ENCODE measurements at regions not wholly inside any gene's neighbourhood (a gene's known extent, or its start where the extent isn't known, plus 50 kb on each side); places are given as distances from the start of the nearest gene placed in this dataset.
A peak's percentile ranks its signal among the peaks of the same experiment; 100 is the strongest.

GRCh38 chr20:40493071-40493470, 196.0 kb downstream of the MAFB start:
- Histone ChIP-seq H3K27ac (ENCODE audit: low read length) (no peak overlapping the region), H4K20me1 (ENCODE audit: insufficient read depth, low read length) (no peaks in the 10 kb centered on the region), H3K4me2 (ENCODE audit: low read length) (no peak overlapping the region), H2AFZ (ENCODE audit: low read depth, low read length) (no peak overlapping the region), H3K27me3 (ENCODE audit: low read depth, low read length) (peaks cover 3% of the 10 kb centered on the region; the same call in 1 of the 2 replicates), H3K9ac (ENCODE audit: low read length) (no peak overlapping the region), H3K4me3 (ENCODE audit: low read length) (no peak overlapping the region), H3K4me1 (ENCODE audit: low read length) (peaks cover 4% of the 10 kb centered on the region), H3K79me2 (ENCODE audit: low read length) (no peaks in the 10 kb centered on the region), H3K36me3 (replicated peaks; ENCODE audit: low read depth, low read length) (no peaks in the 10 kb centered on the region), H3K9me3 (ENCODE audit: insufficient read depth, low read length) (no peaks in the 10 kb centered on the region)
- TF ChIP-seq EZH2phosphoT487 (IDR thresholded peaks at IDR 0.05; ENCODE audit: low read depth) = no peak
- TF ChIP-seq CTCF (IDR thresholded peaks at IDR 0.05; ENCODE audit: low read depth, low read length) = no peak

- Histone ChIP-seq H3K4me3 (ENCODE audit: low read length) (no peak overlapping the region), H3K27ac (ENCODE audit: low read length) (no peak overlapping the region), H3K27me3 (ENCODE audit: low read depth, low read length) (peaks cover 3% of the 10 kb centered on the region; the same call in 1 of the 2 replicates), H3K79me2 (ENCODE audit: low read length) (no peaks in the 10 kb centered on the region), H3K4me2 (ENCODE audit: low read length) (peak overlapping the region; percentile 11), H3K9ac (ENCODE audit: low read length) (no peak overlapping the region), H3K4me1 (ENCODE audit: low read length) (no peaks in the 10 kb centered on the region), H4K20me1 (ENCODE audit: insufficient read depth, low read length) (no peaks in the 10 kb centered on the region), H3K9me3 (ENCODE audit: insufficient read depth, low read length) (no peaks in the 10 kb centered on the region), H2AFZ (ENCODE audit: low read depth, low read length) (peak overlapping the region; percentile 41; the same call in 1 of the 2 replicates), H3K36me3 (replicated peaks; ENCODE audit: low read depth, low read length) (no peaks in the 10 kb centered on the region)
- TF ChIP-seq EZH2phosphoT487 (IDR thresholded peaks at IDR 0.05; ENCODE audit: low read depth) (no peak), CTCF (IDR thresholded peaks at IDR 0.05; ENCODE audit: low read depth, low read length) (no peak)
Observed at GRCh38 chr20:40491009-40491590, 197.9 kb downstream of the MAFB start.

DNA sequence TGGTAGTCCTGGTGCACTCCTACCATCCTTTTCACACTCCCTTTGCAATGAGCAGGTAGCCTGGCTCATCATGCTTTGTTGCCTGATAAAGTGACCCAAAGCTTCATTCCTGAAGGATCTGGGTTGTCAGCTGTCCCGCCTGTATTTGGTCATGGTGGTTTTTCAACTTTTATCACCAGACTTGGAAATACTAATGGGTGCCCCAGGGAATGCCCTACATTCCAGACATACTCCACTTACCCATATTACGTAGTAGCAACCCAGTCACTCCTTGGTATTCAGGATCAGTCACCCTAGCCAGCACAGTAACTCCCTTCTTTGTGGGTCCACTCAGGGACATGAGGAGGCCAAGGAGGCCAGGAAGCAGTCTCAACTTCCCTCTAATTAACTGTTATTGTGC, 199.2 kb downstream of the MAFB start:
- Histone ChIP-seq H3K9me3 (ENCODE audit: insufficient read depth, low read length) (no peaks in the 10 kb centered on the region), H3K36me3 (replicated peaks; ENCODE audit: low read depth, low read length) (no peaks in the 10 kb centered on the region), H3K4me1 (ENCODE audit: low read length) (no peaks in the 10 kb centered on the region), H3K4me2 (ENCODE audit: low read length) (no peak overlapping the region), H3K9ac (ENCODE audit: low read length) (no peak overlapping the region), H3K4me3 (ENCODE audit: low read length) (no peak overlapping the region), H4K20me1 (ENCODE audit: insufficient read depth, low read length) (no peaks in the 10 kb centered on the region), H2AFZ (ENCODE audit: low read depth, low read length) (no peak overlapping the region), H3K27ac (ENCODE audit: low read length) (no peak overlapping the region), H3K79me2 (ENCODE audit: low read length) (no peaks in the 10 kb centered on the region), H3K27me3 (ENCODE audit: low read depth, low read length) (peaks cover 3% of the 10 kb centered on the region; the same call in 1 of the 2 replicates)
- TF ChIP-seq CTCF (IDR thresholded peaks at IDR 0.05; ENCODE audit: low read depth, low read length) (no peak), EZH2phosphoT487 (IDR thresholded peaks at IDR 0.05; ENCODE audit: low read depth) (no peak)

DNA sequence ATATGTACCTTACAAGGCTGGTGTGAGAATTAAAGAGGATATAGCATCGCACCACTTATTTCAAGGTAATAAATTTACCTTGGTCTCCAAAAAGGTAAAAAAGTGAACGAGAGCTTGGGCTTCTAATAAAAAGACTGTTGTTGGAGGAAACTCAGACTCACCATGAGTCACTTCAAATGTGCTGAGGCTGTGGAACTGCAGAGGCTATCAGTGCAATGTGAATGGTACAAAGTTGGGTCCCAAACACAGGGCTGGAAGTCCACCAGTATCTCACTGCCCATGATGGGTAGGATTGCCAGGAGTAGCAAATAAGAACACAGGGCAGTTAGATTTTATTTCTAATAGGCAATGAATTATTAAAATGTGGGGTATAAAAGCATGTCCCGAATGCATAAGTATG, 200.6 kb downstream of the MAFB start:
- Histone ChIP-seq H3K27ac (ENCODE audit: low read length) (no peak overlapping the region), H3K9me3 (ENCODE audit: insufficient read depth, low read length) (no peaks in the 10 kb centered on the region), H3K79me2 (ENCODE audit: low read length) (no peaks in the 10 kb centered on the region), H3K9ac (ENCODE audit: low read length) (no peak overlapping the region), H3K36me3 (replicated peaks; ENCODE audit: low read depth, low read length) (no peaks in the 10 kb centered on the region), H4K20me1 (ENCODE audit: insufficient read depth, low read length) (no peaks in the 10 kb centered on the region), H3K4me1 (ENCODE audit: low read length) (no peaks in the 10 kb centered on the region), H3K4me3 (ENCODE audit: low read length) (no peak overlapping the region), H2AFZ (ENCODE audit: low read depth, low read length) (no peak overlapping the region), H3K27me3 (ENCODE audit: low read depth, low read length) (peaks cover 3% of the 10 kb centered on the region; the same call in 1 of the 2 replicates), H3K4me2 (ENCODE audit: low read length) (no peak overlapping the region)
- TF ChIP-seq EZH2phosphoT487 (IDR thresholded peaks at IDR 0.05; ENCODE audit: low read depth) (no peak), CTCF (IDR thresholded peaks at IDR 0.05; ENCODE audit: low read depth, low read length) (no peak)
